ENCODE measurements at regions not wholly inside any gene's neighbourhood (a gene's known extent, or its start where the extent isn't known, plus 50 kb on each side); places are given as distances from the start of the nearest gene placed in this dataset.

- no peak overlapping the region for H3K27ac ChIP-seq (replicated peaks)
- no peaks in the 10 kb centered on the region for H3K9me3 ChIP-seq (replicated peaks)
- DNase-seq = no peak
- TF ChIP-seq CTCF (IDR thresholded peaks at IDR 0.05; ENCODE audit: borderline replicate concordance) = no peak
- no peak overlapping the region for H3K4me3 ChIP-seq
- H3K4me1 ChIP-seq = peaks cover 11% of the 10 kb centered on the region
- intact Hi-C loops (cut with micrococcal nuclease) = no loop called here
- no peaks in the 10 kb centered on the region for H3K27me3 ChIP-seq (ENCODE audit: low read depth)
- H3K36me3 ChIP-seq = no peaks in the 10 kb centered on the region
Measured at GRCh38 chr6:8658416-8658815, 223.1 kb upstream of the SLC35B3 start.

GRCh38 chr6:8657522-8657921 lies 222.2 kb upstream of the SLC35B3 start:
- no peak for DNase-seq
- intact Hi-C loops (cut with micrococcal nuclease) = no loop called here
- Histone ChIP-seq H3K27me3 (ENCODE audit: low read depth) (no peaks in the 10 kb centered on the region), H3K27ac (replicated peaks) (no peak overlapping the region), H3K9me3 (replicated peaks) (no peaks in the 10 kb centered on the region), H3K4me1 (peaks cover 11% of the 10 kb centered on the region), H3K4me3 (no peak overlapping the region), H3K36me3 (no peaks in the 10 kb centered on the region)
- no peak for TF ChIP-seq CTCF (IDR thresholded peaks at IDR 0.05; ENCODE audit: borderline replicate concordance)

GRCh38 chr6:8655670-8656454 lies 220.5 kb upstream of the SLC35B3 start:
- intact Hi-C loops (cut with micrococcal nuclease) = no loop called here
- H3K27me3 ChIP-seq (ENCODE audit: low read depth) = no peaks in the 10 kb centered on the region
- no peak for DNase-seq
- H3K4me3 ChIP-seq = no peak overlapping the region
- H3K4me1 ChIP-seq = peaks cover 6% of the 10 kb centered on the region
- no peak for TF ChIP-seq CTCF (IDR thresholded peaks at IDR 0.05; ENCODE audit: borderline replicate concordance)
- no peaks in the 10 kb centered on the region for H3K9me3 ChIP-seq (replicated peaks)
- no peak overlapping the region for H3K27ac ChIP-seq (replicated peaks)
- no peaks in the 10 kb centered on the region for H3K36me3 ChIP-seq

- Histone ChIP-seq H3K9me3 (replicated peaks) (peaks cover 9% of the 10 kb centered on the region), H3K36me3 (no peaks in the 10 kb centered on the region), H3K4me3 (no peak overlapping the region), H3K27ac (replicated peaks) (no peak overlapping the region), H3K27me3 (ENCODE audit: low read depth) (no peaks in the 10 kb centered on the region), H3K4me1 (peaks cover 4% of the 10 kb centered on the region)
- no peak for TF ChIP-seq CTCF (IDR thresholded peaks at IDR 0.05; ENCODE audit: borderline replicate concordance)
- intact Hi-C loops (cut with micrococcal nuclease) = no loop called here
- no peak for DNase-seq
Measured at GRCh38 chr6:8652710-8653109, 217.4 kb upstream of the SLC35B3 start.

GRCh38 chr6:8651998-8652397 lies 216.7 kb upstream of the SLC35B3 start:
- TF ChIP-seq CTCF (IDR thresholded peaks at IDR 0.05; ENCODE audit: borderline replicate concordance) = no peak

More at GRCh38 chr6:8651998-8652397, 216.7 kb upstream of the SLC35B3 start:
- Histone ChIP-seq H3K4me3 (no peak overlapping the region), H3K27me3 (ENCODE audit: low read depth) (no peaks in the 10 kb centered on the region), H3K36me3 (no peaks in the 10 kb centered on the region), H3K27ac (replicated peaks) (no peak overlapping the region), H3K4me1 (no peaks in the 10 kb centered on the region), H3K9me3 (replicated peaks) (peaks cover 9% of the 10 kb centered on the region)
- DNase-seq = no peak
- intact Hi-C loops (cut with micrococcal nuclease) = no loop called here

All from left ventricle myocardium inferior (tissue), 1 donor.